B cell (primary cell): ENCODE measurements at regions not wholly inside any gene's neighbourhood (a gene's known extent, or its start where the extent isn't known, plus 50 kb on each side); places are given as distances from the start of the nearest gene placed in this dataset.

ENCODE experiments used
- CTCF ChIP-seq: fragments of 200-600 bp; IDR thresholded peaks from one replicate; pipeline ENCODE4 v1.8.0; 2022; ENCODE audit warnings: antibody characterized with exemption, mild to moderate bottlenecking
- EZH2 ChIP-seq: IDR thresholded peaks from 2 replicates; pipeline ENCODE4 v1.6.1; 2012; ENCODE audit warnings: borderline replicate concordance, low read depth, mild to moderate bottlenecking, moderate library complexity, low read length; ENCODE audit not compliant: insufficient read depth, poor library complexity, severe bottlenecking

GRCh38 chr2:176910828-176911227, 301.8 kb upstream of the HNRNPA3 start:
- TF ChIP-seq CTCF: no peak
- TF ChIP-seq EZH2: no peak
